ENCODE measurements at regions not wholly inside any gene's neighbourhood (a gene's known extent, or its start where the extent isn't known, plus 50 kb on each side); places are given as distances from the start of the nearest gene placed in this dataset.

DNA sequence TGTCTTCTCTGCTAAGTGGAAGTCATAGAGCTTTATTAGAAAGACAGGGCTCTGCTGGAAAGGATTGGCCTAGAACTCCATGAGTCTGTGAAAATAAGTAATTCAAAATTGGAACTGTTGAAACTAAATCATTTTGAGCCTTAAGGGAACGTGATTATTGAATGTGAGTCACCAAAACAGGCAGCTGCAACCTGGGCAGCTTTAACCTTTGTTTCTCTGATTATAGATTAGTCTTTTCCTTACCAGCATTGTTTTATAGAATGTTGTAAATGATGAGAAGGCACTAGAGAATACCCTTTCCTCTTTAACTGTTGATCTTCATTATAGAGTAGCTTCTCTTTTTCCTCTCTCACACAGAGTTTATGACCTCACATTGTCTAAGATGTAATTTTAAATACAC, 638.8 kb upstream of the SLITRK6 start:
- Histone ChIP-seq H3K4me3 (no peak overlapping the region), H3K36me3 (no peaks in the 10 kb centered on the region), H3K27me3 (no peaks in the 10 kb centered on the region), H3K27ac (no peak overlapping the region), H3K4me1 (peaks cover 0 to 7% (median 0%) of the 10 kb centered on the region in 4 donors), H3K9me3 (no peaks in the 10 kb centered on the region)
- DNase-seq (ENCODE audit: low spot score in 2 of 2): no peak
- TF ChIP-seq POLR2A (IDR thresholded peaks at IDR 0.05): no peak
- TF ChIP-seq EP300 (IDR thresholded peaks at IDR 0.05): no peak
- TF ChIP-seq, protein P1, sequence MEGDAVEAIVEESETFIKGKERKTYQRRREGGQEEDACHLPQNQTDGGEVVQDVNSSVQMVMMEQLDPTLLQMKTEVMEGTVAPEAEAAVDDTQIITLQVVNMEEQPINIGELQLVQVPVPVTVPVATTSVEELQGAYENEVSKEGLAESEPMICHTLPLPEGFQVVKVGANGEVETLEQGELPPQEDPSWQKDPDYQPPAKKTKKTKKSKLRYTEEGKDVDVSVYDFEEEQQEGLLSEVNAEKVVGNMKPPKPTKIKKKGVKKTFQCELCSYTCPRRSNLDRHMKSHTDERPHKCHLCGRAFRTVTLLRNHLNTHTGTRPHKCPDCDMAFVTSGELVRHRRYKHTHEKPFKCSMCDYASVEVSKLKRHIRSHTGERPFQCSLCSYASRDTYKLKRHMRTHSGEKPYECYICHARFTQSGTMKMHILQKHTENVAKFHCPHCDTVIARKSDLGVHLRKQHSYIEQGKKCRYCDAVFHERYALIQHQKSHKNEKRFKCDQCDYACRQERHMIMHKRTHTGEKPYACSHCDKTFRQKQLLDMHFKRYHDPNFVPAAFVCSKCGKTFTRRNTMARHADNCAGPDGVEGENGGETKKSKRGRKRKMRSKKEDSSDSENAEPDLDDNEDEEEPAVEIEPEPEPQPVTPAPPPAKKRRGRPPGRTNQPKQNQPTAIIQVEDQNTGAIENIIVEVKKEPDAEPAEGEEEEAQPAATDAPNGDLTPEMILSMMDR (IDR thresholded peaks at IDR 0.05): no peak
- 30 to 35% methylated on average over 1 of the region's 1 CpG for WGBS, 2 donors

DNA sequence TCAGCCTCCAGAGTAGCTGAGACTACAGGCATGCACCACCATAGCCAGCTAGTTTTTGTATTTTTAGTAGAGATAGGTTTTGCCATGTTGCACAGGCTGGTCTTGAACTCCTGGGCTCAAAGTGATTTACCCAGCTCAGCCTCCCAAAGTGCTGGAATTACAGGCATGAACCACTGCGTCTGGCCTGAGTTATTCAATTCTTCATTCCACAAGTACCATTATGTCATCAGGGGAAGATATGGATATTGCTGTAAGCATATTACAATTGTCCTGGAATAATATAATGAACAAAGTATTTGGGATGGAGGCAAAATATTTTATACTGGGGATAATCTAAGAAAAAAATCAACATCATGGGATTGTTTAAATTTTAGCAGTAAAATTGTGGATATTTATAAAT, 646.0 kb upstream of the SLITRK6 start:
- no peak for DNase-seq (ENCODE audit: low spot score in 2 of 2)
- TF ChIP-seq EP300 (IDR thresholded peaks at IDR 0.05): no peak
- TF ChIP-seq POLR2A (IDR thresholded peaks at IDR 0.05): no peak
- TF ChIP-seq, protein P1 (IDR thresholded peaks at IDR 0.05): no peak
- no peak overlapping the region for H3K4me3 ChIP-seq
- H3K36me3 ChIP-seq: no peaks in the 10 kb centered on the region
- no peak overlapping the region for H3K27ac ChIP-seq
- H3K27me3 ChIP-seq: no peaks in the 10 kb centered on the region
- WGBS, 2 donors: 33 to 38% methylated on average over 1 of the region's 1 CpG
- H3K4me1 ChIP-seq: peaks cover 0 to 5% (median 0%) of the 10 kb centered on the region in 4 donors
- H3K9me3 ChIP-seq: no peaks in the 10 kb centered on the region

DNA sequence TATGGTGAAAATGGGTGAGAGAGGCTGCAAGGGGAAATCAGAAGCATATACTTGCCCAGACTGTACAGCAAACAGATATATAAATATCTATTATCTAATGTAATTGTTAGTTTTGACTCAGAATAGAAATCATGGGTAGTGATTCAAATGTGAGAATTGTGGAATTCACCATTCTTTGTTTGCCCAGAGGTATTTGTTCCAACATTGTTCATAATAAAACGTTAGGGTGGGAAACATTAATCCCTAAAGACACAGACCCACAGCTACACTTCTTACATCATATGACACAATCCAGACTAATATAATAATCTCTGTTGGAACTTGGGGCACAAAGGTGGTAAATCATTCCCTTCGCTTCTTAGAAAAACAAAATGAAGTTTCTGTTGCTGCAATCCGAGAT, 646.5 kb upstream of the SLITRK6 start:
- H3K4me1 ChIP-seq: peaks cover 0 to 5% (median 0%) of the 10 kb centered on the region in 4 donors
- no peaks in the 10 kb centered on the region for H3K36me3 ChIP-seq
- H3K4me3 ChIP-seq: no peak overlapping the region
- TF ChIP-seq POLR2A (IDR thresholded peaks at IDR 0.05) (no peak), EP300 (IDR thresholded peaks at IDR 0.05) (no peak)
- TF ChIP-seq, protein P1 (IDR thresholded peaks at IDR 0.05): no peak
- WGBS, 2 donors: 31 to 32% methylated on average over 3 of the region's 3 CpGs
- no peak for DNase-seq (ENCODE audit: low spot score in 2 of 2)
- no peaks in the 10 kb centered on the region for H3K27me3 ChIP-seq
- H3K9me3 ChIP-seq: no peaks in the 10 kb centered on the region
- H3K27ac ChIP-seq: no peak overlapping the region

DNA sequence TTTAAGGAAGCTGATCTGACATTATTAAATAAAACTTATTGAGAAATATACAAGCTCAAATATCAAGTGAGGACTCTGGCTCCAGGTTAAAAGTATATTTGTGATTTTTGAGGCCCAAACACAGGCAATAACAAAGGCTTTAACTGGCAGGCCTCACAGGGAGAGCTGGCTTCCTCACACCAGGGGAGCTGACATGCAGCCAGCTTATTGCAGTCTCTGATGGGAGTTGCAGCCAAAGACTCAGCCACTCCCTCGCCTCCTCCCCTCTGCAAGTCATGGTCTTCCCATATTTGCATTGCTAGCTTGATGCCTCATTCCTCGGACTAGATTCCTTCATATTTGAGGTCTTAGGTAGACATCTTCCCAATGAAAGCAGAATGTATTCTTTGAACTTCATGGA, 647.1 kb upstream of the SLITRK6 start:
- Histone ChIP-seq H3K27me3 (no peaks in the 10 kb centered on the region), H3K4me3 (no peak overlapping the region), H3K9me3 (no peaks in the 10 kb centered on the region), H3K36me3 (no peaks in the 10 kb centered on the region), H3K4me1 (peaks cover 0 to 5% (median 0%) of the 10 kb centered on the region in 4 donors), H3K27ac (no peak overlapping the region)
- DNase-seq (ENCODE audit: low spot score in 2 of 2): no peak
- WGBS, 2 donors: 56 to 60% methylated on average over 2 of the region's 2 CpGs
- TF ChIP-seq EP300 (IDR thresholded peaks at IDR 0.05) (no peak), POLR2A (IDR thresholded peaks at IDR 0.05) (no peak)
- TF ChIP-seq, protein P1 (IDR thresholded peaks at IDR 0.05): no peak

DNA sequence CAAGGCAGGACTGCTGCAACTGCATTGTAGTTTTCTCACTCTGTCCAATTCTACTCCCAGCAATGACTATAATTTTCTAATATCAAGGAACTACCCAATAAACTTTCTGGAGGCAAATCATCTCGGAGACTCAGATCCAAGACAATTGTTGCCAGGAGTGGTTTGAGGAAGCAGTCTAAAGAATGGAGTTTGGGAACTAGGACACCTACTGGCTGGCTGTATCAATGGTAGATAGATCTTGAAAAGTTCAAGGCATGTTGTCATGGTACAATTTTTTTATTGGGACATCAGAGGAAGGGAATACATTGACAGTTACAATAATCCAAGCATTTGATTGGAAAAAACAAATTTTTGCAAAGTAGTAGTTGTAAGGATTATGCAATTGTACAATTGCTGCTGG, 648.3 kb upstream of the SLITRK6 start:
- no peak for DNase-seq (ENCODE audit: low spot score in 2 of 2)

More for the DNA sequence above, 648.3 kb upstream of the SLITRK6 start:
- 65 to 79% methylated on average over 1 of the region's 1 CpG for WGBS, 2 donors
- H3K4me1 ChIP-seq: peaks cover 0 to 5% (median 0%) of the 10 kb centered on the region in 4 donors
- H3K36me3 ChIP-seq: no peaks in the 10 kb centered on the region
- H3K4me3 ChIP-seq: no peak overlapping the region
- H3K9me3 ChIP-seq: no peaks in the 10 kb centered on the region
- H3K27ac ChIP-seq: no peak overlapping the region
- H3K27me3 ChIP-seq: no peaks in the 10 kb centered on the region
- TF ChIP-seq, protein P1 (IDR thresholded peaks at IDR 0.05): no peak
- TF ChIP-seq POLR2A (IDR thresholded peaks at IDR 0.05) (no peak), EP300 (IDR thresholded peaks at IDR 0.05) (no peak)
